ENCODE measurements at regions not wholly inside any gene's neighbourhood (a gene's known extent, or its start where the extent isn't known, plus 50 kb on each side); places are given as distances from the start of the nearest gene placed in this dataset.

DNA sequence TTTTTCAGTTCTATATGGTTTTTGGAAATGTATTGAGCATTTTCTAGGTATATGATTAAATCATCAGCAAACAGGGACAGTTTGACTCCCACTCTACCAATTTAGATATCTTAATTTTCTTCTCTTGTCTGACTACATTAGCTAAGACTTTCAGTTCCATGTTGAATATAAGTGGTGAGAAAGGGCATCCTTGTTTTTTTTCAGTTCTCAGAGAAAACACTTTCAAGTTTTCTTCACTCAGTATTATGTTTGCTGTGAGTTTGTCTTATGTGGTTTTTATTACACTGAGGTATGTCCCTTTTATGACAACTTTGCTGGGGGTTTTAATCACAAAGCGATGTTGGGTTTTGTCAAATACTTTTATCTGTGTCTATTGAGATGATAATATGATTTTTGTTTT lies 352.6 kb downstream of the KDM5D start:
- H3K4me1 ChIP-seq (ENCODE audit: control insufficient read depth, insufficient read depth, low read length), result no peaks in the 10 kb centered on the region
- in situ Hi-C loops (cut with HindIII; ENCODE audit: low pct_unique_long_range_greater_than_20kb, low sequenced_read_pairs) (no loop called here), intact Hi-C loops (cut with micrococcal nuclease; ENCODE audit: unreplicated experiment) (no loop called here)
- BruUV-seq (replicated peaks), result no TSS peak
- ChIA-PET CTCF (no interaction called here), POLR2A (no interaction called here)
- no peak for ATAC-seq
- no peaks in the 10 kb centered on the region for H3K36me3 ChIP-seq (ENCODE audit: control insufficient read depth, insufficient read depth, low read length)
- H3K27ac ChIP-seq (ENCODE audit: low read length), result no peak overlapping the region
- no peak for DNase-seq (ENCODE audit: low read depth, low spot score)
- H3K27me3 ChIP-seq (ENCODE audit: control insufficient read depth, insufficient read depth, low read length), result no peaks in the 10 kb centered on the region
- no peaks in the 10 kb centered on the region for H3K9me3 ChIP-seq (ENCODE audit: control insufficient read depth, insufficient read depth, low read depth, low read length)
- TF ChIP-seq CTCF (IDR thresholded peaks at IDR 0.05) (no peak), REST (IDR thresholded peaks at IDR 0.05; ENCODE audit: insufficient read depth in 1 of 2, low read depth in 2 of 2, low read length in 1 of 2) (no peak), SIN3A (IDR thresholded peaks at IDR 0.05; ENCODE audit: borderline replicate concordance, insufficient read depth, low read depth, low read length) (no peak), POLR2AphosphoS5 (IDR thresholded peaks at IDR 0.05; ENCODE audit: low read depth, low read length) (no peak), TCF7L2 (IDR thresholded peaks at IDR 0.05; ENCODE audit: low read depth, low read length) (no peak)
- no peak overlapping the region for H3K4me3 ChIP-seq (ENCODE audit: low read depth in 2 of 2, low read length in 2 of 2)

- TF ChIP-seq SIN3A (IDR thresholded peaks at IDR 0.05; ENCODE audit: borderline replicate concordance, insufficient read depth, low read depth, low read length) (no peak), CTCF (IDR thresholded peaks at IDR 0.05) (no peak), REST (IDR thresholded peaks at IDR 0.05; ENCODE audit: insufficient read depth in 1 of 2, low read depth in 2 of 2, low read length in 1 of 2) (no peak), POLR2AphosphoS5 (IDR thresholded peaks at IDR 0.05; ENCODE audit: low read depth, low read length) (no peak), TCF7L2 (IDR thresholded peaks at IDR 0.05; ENCODE audit: low read depth, low read length) (no peak)
- H3K27me3 ChIP-seq (ENCODE audit: control insufficient read depth, insufficient read depth, low read length), result no peaks in the 10 kb centered on the region
- POLR2A ChIA-PET, result no interaction called here
- BruUV-seq (replicated peaks), result no TSS peak
- intact Hi-C loops (cut with micrococcal nuclease; ENCODE audit: unreplicated experiment) (no loop called here), in situ Hi-C loops (cut with HindIII; ENCODE audit: low pct_unique_long_range_greater_than_20kb, low sequenced_read_pairs) (no loop called here)
- H3K27ac ChIP-seq (ENCODE audit: low read length), result no peak overlapping the region
- H3K9me3 ChIP-seq (ENCODE audit: control insufficient read depth, insufficient read depth, low read depth, low read length), result no peaks in the 10 kb centered on the region
- H3K4me1 ChIP-seq (ENCODE audit: control insufficient read depth, insufficient read depth, low read length), result no peaks in the 10 kb centered on the region
- H3K36me3 ChIP-seq (ENCODE audit: control insufficient read depth, insufficient read depth, low read length), result no peaks in the 10 kb centered on the region
- DNase-seq (ENCODE audit: low read depth, low spot score) (no peak), ATAC-seq (no peak)
- CTCF ChIA-PET, result no interaction called here
- no peak overlapping the region for H3K4me3 ChIP-seq (ENCODE audit: low read depth in 2 of 2, low read length in 2 of 2)
Measured at GRCh38 chrY:19365321-19365720, 379.2 kb downstream of the KDM5D start.
